Lower leg skin (tissue), 4 donors: ENCODE measurements at regions not wholly inside any gene's neighbourhood (a gene's known extent, or its start where the extent isn't known, plus 50 kb on each side); places are given as distances from the start of the nearest gene placed in this dataset.

Experiments
- DNase-seq, 2 donors: peaks; one replicate each; pipeline ENCODE4 v3.0.0-alpha.2; 2019; ENCODE audit warnings: low spot score in 2 of 2
- H3K4me3 ChIP-seq: fragments of 200-600 bp; sonication (generic); 2 replicates; pipeline ENCODE4 v1.5.1; 2017; ENCODE audit warnings: mild to moderate bottlenecking, low read depth; ENCODE audit not compliant: poor library complexity, severe bottlenecking
- POLR2A ChIP-seq, 2 donors: fragments of 450-650 bp; IDR thresholded peaks; one replicate each; pipeline ENCODE4 v1.6.1; 2016 to 2017; ENCODE audit warnings: antibody characterized with exemption in 2 of 2, mild to moderate bottlenecking in 1 of 2, moderate library complexity in 1 of 2
- WGBS, 2 donors: methylation state at CpG; one replicate each; pipeline ENCODE4 v1.1.5; 2018; 5-methylcytosine and 5-hydroxymethylcytosine counted together
- intact Hi-C: fragments of 100-400 bp; cut with DNase I; formaldehyde crosslinking; loops from one replicate; pipeline ENCODE4 v1.15.0; 2023; ENCODE audit warnings: low total_unique reads
- TF ChIP-seq, protein P1 (sequence below), 3 donors: fragments of 450-650 bp; IDR thresholded peaks; one replicate each; pipeline ENCODE4 v1.5.1; 2016; ENCODE audit warnings: antibody characterized with exemption in 3 of 3, mild to moderate bottlenecking in 3 of 3, moderate library complexity in 2 of 3

DNA sequence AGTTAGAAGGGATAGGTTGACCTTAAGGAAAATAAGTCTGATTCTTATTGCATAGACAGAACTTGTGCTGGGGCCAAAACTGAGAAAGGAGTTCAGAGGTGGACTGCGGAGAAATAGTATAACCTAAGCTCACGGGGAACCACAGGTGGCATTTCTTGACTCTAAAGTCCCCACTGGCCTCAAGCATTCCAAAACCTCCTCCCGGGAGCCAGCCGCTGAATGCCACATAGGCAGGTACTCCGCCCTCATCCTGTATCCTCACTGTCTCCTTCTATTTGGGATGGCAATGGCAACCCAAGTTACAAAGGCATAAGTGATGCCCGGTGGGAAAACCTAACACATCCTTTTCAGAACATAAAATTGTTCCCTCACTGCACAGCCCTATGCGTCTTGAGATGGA, 173.0 kb downstream of the SP3 start:
- 81 to 87% methylated on average over 7 of the region's 7 CpGs for WGBS, 2 donors
- no peak overlapping the region for H3K4me3 ChIP-seq
- intact Hi-C loops, result no loop called here
- DNase-seq, result no peak
- no peak for TF ChIP-seq POLR2A (IDR thresholded peaks at IDR 0.05)
- TF ChIP-seq, protein P1, sequence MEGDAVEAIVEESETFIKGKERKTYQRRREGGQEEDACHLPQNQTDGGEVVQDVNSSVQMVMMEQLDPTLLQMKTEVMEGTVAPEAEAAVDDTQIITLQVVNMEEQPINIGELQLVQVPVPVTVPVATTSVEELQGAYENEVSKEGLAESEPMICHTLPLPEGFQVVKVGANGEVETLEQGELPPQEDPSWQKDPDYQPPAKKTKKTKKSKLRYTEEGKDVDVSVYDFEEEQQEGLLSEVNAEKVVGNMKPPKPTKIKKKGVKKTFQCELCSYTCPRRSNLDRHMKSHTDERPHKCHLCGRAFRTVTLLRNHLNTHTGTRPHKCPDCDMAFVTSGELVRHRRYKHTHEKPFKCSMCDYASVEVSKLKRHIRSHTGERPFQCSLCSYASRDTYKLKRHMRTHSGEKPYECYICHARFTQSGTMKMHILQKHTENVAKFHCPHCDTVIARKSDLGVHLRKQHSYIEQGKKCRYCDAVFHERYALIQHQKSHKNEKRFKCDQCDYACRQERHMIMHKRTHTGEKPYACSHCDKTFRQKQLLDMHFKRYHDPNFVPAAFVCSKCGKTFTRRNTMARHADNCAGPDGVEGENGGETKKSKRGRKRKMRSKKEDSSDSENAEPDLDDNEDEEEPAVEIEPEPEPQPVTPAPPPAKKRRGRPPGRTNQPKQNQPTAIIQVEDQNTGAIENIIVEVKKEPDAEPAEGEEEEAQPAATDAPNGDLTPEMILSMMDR (IDR thresholded peaks at IDR 0.05), result no peak

DNA sequence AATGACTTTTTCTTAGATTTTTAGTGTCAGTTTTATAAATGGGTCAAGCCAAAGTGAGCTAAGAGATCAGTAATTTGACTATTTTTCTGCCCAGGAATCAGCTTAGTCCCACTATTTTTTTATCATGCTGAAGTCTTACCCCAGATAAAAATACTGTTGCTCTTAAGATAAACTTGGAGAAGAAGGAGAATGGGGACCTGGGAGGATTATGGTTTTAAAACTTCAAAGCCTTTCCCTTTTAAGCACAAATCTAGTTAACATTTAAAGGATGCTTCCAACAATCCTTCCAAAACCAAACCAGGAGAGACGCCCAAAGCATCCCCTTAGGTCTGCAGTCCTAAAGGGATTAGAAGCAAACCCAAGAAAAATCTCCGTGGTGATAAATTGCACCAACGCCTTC, 172.4 kb downstream of the SP3 start:
- DNase-seq, result no peak
- TF ChIP-seq POLR2A (IDR thresholded peaks at IDR 0.05), result no peak
- TF ChIP-seq, protein P1 (IDR thresholded peaks at IDR 0.05), result no peak
- no peak overlapping the region for H3K4me3 ChIP-seq
- WGBS, 2 donors, result 69 to 77% methylated on average over 3 of the region's 3 CpGs
- intact Hi-C loops, result no loop called here

DNA sequence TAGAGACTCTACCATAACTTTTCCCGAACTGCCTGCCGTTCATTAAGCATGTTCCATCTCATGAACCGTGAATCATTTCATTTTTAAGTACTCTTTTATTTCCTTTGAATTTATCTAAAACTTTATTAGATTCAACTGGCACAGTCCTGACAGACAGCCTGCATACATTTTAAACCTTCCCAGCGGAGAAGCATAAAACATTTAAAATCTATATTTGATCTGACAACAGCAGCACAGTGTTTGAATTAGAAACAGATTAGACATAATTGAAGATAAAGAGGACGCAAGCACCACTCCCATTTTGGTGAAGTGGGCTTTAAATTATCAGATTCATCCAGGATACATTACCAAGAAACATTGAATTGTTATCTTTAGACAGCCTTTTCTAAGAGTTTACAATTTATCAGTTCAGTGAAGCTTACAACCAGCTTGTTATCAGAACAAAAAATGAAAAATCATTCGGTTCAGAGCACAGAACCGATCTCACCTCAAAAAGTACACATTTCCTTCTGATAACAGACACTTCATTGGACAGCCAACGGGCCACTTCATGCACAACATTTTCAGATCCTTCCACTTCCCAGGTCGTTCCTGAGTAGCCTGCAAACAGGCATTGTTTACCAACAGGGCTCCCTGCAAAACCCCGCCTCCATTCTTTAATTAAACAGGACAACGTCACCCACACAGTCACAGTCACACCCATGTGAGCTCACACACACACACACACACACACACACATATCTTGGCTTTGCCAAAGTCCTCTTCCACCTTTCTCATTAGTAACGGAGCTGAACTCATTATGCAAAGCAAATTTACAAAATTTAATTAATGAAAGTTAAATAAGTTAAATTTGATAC, 171.2 kb downstream of the SP3 start:
- intact Hi-C loops, result no loop called here

DNA sequence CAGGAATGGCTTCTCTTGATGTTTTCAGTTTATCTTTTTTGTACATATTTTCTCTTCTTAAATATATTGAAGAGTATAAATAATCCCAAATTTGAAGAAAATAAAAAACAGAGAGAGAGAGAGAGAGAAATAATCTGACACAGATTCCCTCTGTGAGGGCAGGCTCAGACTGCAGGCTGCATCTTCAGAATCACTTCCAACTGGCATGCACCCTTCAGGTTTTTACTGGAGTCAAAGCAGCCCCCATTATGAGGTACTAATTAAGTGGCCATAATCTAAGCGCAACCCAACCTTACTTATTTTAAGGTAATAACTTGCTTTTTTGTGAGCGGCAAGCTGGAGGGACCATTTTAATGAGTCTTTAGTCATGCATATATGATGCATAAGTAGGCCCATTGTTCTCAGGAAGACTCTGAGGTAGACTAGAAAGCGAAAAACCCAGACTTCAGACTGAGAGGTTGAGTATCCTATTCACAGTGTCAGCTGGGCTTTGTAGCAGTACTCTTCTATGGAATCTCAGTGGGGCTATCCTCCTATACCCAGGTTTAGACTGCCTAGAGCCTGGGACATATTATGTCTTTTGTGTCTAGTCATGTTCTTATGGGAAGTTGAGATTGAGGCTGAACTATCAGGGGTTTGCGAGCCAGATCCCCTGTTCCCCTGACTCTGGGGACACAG, 167.4 kb downstream of the SP3 start:
- intact Hi-C loops, result no loop called here
- 95 to 99% methylated on average over 4 of the region's 4 CpGs for WGBS, 2 donors
- no peak for DNase-seq
- no peak overlapping the region for H3K4me3 ChIP-seq
- TF ChIP-seq POLR2A (IDR thresholded peaks at IDR 0.05), result no peak
- TF ChIP-seq, protein P1 (IDR thresholded peaks at IDR 0.05), result no peak

More for the DNA sequence above, 171.2 kb downstream of the SP3 start:
- no peak for DNase-seq
- no peak overlapping the region for H3K4me3 ChIP-seq
- WGBS, 2 donors, result 76 to 79% methylated on average over 12 of the region's 12 CpGs
- TF ChIP-seq POLR2A (IDR thresholded peaks at IDR 0.05), result no peak
- TF ChIP-seq, protein P1 (IDR thresholded peaks at IDR 0.05), result no peak

DNA sequence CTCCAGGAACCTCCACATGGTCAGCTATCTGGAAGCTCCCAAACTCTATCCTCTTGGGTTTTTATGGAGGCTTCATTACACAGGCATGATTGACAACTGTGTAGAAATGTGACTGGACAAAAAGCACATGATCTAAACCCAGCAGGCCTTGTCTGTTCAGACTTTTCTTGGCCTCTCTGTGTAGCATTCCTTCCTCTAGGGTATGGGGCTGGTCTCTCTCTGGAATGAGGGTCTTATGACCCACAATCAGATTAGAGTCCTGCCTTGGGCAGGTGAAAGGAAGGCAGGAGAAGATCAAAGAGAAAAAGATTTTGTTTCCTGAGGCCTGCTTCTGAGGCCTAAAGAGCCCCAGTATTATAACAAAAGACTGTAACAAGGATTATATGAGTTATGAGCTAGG, 162.7 kb downstream of the SP3 start:
- DNase-seq, result no peak
- TF ChIP-seq, protein P1 (IDR thresholded peaks at IDR 0.05), result no peak
- TF ChIP-seq POLR2A (IDR thresholded peaks at IDR 0.05), result no peak
- intact Hi-C loops, result no loop called here
- H3K4me3 ChIP-seq, result no peak overlapping the region
